ENCODE measurements at regions not wholly inside any gene's neighbourhood (a gene's known extent, or its start where the extent isn't known, plus 50 kb on each side); places are given as distances from the start of the nearest gene placed in this dataset.

DNA sequence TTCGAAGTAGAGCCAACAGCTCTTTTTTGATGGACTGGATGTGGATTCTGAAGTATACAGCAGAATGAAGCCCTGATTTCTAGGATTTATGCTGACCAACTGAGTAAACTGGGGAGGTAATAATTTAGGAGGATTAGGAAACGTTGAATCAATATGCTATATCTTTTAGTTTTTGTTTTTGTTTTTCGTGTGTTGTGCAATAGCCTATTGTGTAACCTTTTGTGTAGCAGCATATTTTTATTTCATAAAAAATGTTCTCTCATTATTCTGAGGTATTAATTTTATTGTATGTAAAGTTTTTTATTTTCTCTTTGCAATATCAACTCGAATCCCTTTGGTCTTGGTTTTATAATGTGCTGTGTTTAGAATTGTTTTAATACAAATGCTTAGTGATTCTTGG is 902.3 kb downstream of the EFNA5 start:
- ChIA-PET POLR2A (no interaction called here), CTCF (ENCODE audit: unreplicated experiment) (no interaction called here)
- H3K4me2 ChIP-seq (ENCODE audit: low read length): no peak overlapping the region
- intact Hi-C loops (cut with micrococcal nuclease; ENCODE audit: unreplicated experiment): no loop called here
- TF ChIP-seq, protein P1, sequence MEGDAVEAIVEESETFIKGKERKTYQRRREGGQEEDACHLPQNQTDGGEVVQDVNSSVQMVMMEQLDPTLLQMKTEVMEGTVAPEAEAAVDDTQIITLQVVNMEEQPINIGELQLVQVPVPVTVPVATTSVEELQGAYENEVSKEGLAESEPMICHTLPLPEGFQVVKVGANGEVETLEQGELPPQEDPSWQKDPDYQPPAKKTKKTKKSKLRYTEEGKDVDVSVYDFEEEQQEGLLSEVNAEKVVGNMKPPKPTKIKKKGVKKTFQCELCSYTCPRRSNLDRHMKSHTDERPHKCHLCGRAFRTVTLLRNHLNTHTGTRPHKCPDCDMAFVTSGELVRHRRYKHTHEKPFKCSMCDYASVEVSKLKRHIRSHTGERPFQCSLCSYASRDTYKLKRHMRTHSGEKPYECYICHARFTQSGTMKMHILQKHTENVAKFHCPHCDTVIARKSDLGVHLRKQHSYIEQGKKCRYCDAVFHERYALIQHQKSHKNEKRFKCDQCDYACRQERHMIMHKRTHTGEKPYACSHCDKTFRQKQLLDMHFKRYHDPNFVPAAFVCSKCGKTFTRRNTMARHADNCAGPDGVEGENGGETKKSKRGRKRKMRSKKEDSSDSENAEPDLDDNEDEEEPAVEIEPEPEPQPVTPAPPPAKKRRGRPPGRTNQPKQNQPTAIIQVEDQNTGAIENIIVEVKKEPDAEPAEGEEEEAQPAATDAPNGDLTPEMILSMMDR (conservative IDR thresholded peaks at IDR 0.05; ENCODE audit: low read length): no peak
- TF ChIP-seq EZH2phosphoT487 (IDR thresholded peaks at IDR 0.05; ENCODE audit: borderline replicate concordance, low read depth, low read length): no peak
- H4K20me1 ChIP-seq (ENCODE audit: insufficient read depth, low read length): no peaks in the 10 kb centered on the region
- no peak overlapping the region for H2AFZ ChIP-seq (ENCODE audit: low read length)
- H3K4me3 ChIP-seq (ENCODE audit: low read depth, low read length, poor library complexity, severe bottlenecking): no peak overlapping the region
- no peaks in the 10 kb centered on the region for H3K36me3 ChIP-seq (ENCODE audit: insufficient read depth, low read length)
- no peaks in the 10 kb centered on the region for H3K9me2 ChIP-seq (ENCODE audit: insufficient read depth, low read length)
- H3K9me3 ChIP-seq (ENCODE audit: low read length): no peaks in the 10 kb centered on the region
- no TSS peak for BruUV-seq (replicated peaks)
- H3K79me2 ChIP-seq (ENCODE audit: insufficient read depth, low read depth, low read length): no peaks in the 10 kb centered on the region
- DNase-seq (ENCODE audit: low spot score): no peak
- H3K27ac ChIP-seq (ENCODE audit: low read depth, low read length, poor library complexity, severe bottlenecking): no peak overlapping the region
- no peaks in the 10 kb centered on the region for H3K4me1 ChIP-seq (ENCODE audit: insufficient read depth, low read length, poor library complexity, severe bottlenecking)

DNA sequence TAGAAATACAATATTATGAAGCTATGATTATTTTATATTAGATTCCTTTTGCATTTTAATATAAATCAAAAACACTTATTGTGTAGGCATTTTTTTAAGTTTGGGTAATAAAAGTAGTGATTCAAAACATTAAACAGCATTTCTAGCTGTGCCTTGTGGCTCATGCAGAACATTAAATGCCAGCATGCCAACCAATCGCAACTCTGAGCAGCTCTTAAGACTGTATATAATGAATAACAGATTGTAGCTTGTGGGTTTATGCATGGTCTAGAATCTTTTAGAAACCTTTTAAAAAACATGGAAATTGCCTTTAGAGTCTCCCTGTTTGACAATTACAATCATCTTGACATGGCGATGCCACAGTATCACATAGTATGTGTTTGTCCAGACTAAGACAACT is 903.8 kb downstream of the EFNA5 start:
- no peaks in the 10 kb centered on the region for H3K9me3 ChIP-seq (ENCODE audit: low read length)
- intact Hi-C loops (cut with micrococcal nuclease; ENCODE audit: unreplicated experiment): no loop called here
- H3K79me2 ChIP-seq (ENCODE audit: insufficient read depth, low read depth, low read length): no peaks in the 10 kb centered on the region
- POLR2A ChIA-PET: interaction anchor here (1.0 kb wide), 1 partner anchor 11 kb away, joined by 3 read pairs; no protein-coding TSS in a partner anchor
- TF ChIP-seq EZH2phosphoT487 (IDR thresholded peaks at IDR 0.05; ENCODE audit: borderline replicate concordance, low read depth, low read length): no peak
- TF ChIP-seq, protein P1 (conservative IDR thresholded peaks at IDR 0.05; ENCODE audit: low read length): no peak
- no peaks in the 10 kb centered on the region for H4K20me1 ChIP-seq (ENCODE audit: insufficient read depth, low read length)
- CTCF ChIA-PET (ENCODE audit: unreplicated experiment): no interaction called here
- no peak overlapping the region for H3K4me2 ChIP-seq (ENCODE audit: low read length)
- no peak overlapping the region for H2AFZ ChIP-seq (ENCODE audit: low read length)
- no TSS peak for BruUV-seq (replicated peaks)
- no peak for DNase-seq (ENCODE audit: low spot score)
- no peaks in the 10 kb centered on the region for H3K4me1 ChIP-seq (ENCODE audit: insufficient read depth, low read length, poor library complexity, severe bottlenecking)
- no peak overlapping the region for H3K4me3 ChIP-seq (ENCODE audit: low read depth, low read length, poor library complexity, severe bottlenecking)
- no peaks in the 10 kb centered on the region for H3K9me2 ChIP-seq (ENCODE audit: insufficient read depth, low read length)
- no peak overlapping the region for H3K27ac ChIP-seq (ENCODE audit: low read depth, low read length, poor library complexity, severe bottlenecking)
- H3K36me3 ChIP-seq (ENCODE audit: insufficient read depth, low read length): no peaks in the 10 kb centered on the region

DNA sequence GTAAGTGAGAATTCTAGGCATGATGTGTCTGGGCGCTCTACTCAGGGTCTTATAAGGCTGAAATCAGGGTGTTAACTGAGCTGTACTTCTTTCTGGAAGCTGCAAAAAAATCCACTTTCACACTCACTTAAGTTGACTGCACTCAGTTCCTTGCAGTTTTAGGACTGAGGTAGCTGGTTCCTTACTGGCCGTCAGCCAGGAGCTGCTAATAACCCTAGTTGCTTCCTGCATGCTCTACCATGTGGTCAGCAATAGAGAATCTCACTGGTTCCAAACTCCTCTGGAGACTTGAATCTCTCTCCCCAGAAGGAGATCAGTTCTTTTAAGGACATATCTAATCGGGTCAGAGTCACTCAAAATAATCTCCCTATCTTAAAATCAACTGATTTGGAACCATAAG is 911.2 kb downstream of the EFNA5 start:
- no peak overlapping the region for H3K4me3 ChIP-seq (ENCODE audit: low read depth, low read length, poor library complexity, severe bottlenecking)
- intact Hi-C loops (cut with micrococcal nuclease; ENCODE audit: unreplicated experiment): no loop called here
- H3K9me3 ChIP-seq (ENCODE audit: low read length): no peaks in the 10 kb centered on the region
- no peak for DNase-seq (ENCODE audit: low spot score)
- H2AFZ ChIP-seq (ENCODE audit: low read length): no peak overlapping the region
- H3K4me2 ChIP-seq (ENCODE audit: low read length): no peak overlapping the region
- no peaks in the 10 kb centered on the region for H4K20me1 ChIP-seq (ENCODE audit: insufficient read depth, low read length)
- no peaks in the 10 kb centered on the region for H3K4me1 ChIP-seq (ENCODE audit: insufficient read depth, low read length, poor library complexity, severe bottlenecking)
- ChIA-PET POLR2A (interaction anchor here (0.5 to 0.6 kb wide), 3 partner anchors 160 to 1167 kb away, joined by 3 to 4 read pairs (median 3); no protein-coding TSS in a partner anchor), CTCF (ENCODE audit: unreplicated experiment) (no interaction called here)
- H3K9me2 ChIP-seq (ENCODE audit: insufficient read depth, low read length): no peaks in the 10 kb centered on the region
- H3K79me2 ChIP-seq (ENCODE audit: insufficient read depth, low read depth, low read length): no peaks in the 10 kb centered on the region
- BruUV-seq (replicated peaks): no TSS peak
- TF ChIP-seq, protein P1 (conservative IDR thresholded peaks at IDR 0.05; ENCODE audit: low read length): no peak
- no peak for TF ChIP-seq EZH2phosphoT487 (IDR thresholded peaks at IDR 0.05; ENCODE audit: borderline replicate concordance, low read depth, low read length)
- H3K27ac ChIP-seq (ENCODE audit: low read depth, low read length, poor library complexity, severe bottlenecking): no peak overlapping the region
- no peaks in the 10 kb centered on the region for H3K36me3 ChIP-seq (ENCODE audit: insufficient read depth, low read length)
